H1 (cell line): ENCODE measurements at regions not wholly inside any gene's neighbourhood (a gene's known extent, or its start where the extent isn't known, plus 50 kb on each side); places are given as distances from the start of the nearest gene placed in this dataset.

Experiments used
- CBX8 ChIP-seq: fragments of 300-800, 300-1000 bp; sonication (generic); IDR thresholded peaks from 2 replicates; pipeline ENCODE4 v1.7.1; 2016; ENCODE audit warnings: low read depth, low read length, borderline replicate concordance
- RNF2 ChIP-seq: fragments of 200-900, 300-1000 bp; sonication (generic); IDR thresholded peaks from 2 replicates; pipeline ENCODE4 v1.7.1; 2016; ENCODE audit warnings: borderline replicate concordance, low read depth, mild to moderate bottlenecking, antibody characterized with exemption, low read length; ENCODE audit not compliant: poor library complexity, severe bottlenecking; ENCODE audit errors: missing control alignments
- TF ChIP-seq, protein P1 (sequence below), 3 experiments: IDR thresholded peaks; 1 replicate in 2 of 3; 2 replicates in 1 of 3; pipeline versions ENCODE4 v1.5.1 to v1.6.1; 2011; ENCODE audit warnings: low read length in 3 of 3, mild to moderate bottlenecking in 3 of 3, inconsistent platforms in 2 of 3, low read depth in 1 of 3, moderate library complexity in 1 of 3; ENCODE audit not compliant: insufficient read depth in 1 of 3; ENCODE audit errors: control extremely low read depth in 1 of 3

DNA sequence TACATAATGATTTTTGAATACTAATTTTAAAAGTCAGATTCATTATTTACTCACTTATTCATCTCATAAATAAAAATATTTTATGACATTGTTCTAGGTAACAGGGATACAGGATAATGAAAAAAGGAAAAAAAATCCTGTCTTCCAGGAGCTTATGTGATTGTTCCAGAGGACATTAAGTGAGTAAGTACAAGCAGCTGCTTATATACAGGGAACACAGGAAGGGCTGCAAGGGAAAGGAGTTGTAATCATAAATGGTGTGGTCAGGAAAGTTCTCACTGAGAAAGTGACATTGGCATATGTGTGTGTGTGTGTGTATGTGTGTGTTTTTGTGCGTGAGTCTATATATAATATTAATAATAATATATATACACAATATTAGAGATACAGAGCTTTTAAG, 121.8 kb downstream of the HAO1 start (continued):
- TF ChIP-seq, protein P1, sequence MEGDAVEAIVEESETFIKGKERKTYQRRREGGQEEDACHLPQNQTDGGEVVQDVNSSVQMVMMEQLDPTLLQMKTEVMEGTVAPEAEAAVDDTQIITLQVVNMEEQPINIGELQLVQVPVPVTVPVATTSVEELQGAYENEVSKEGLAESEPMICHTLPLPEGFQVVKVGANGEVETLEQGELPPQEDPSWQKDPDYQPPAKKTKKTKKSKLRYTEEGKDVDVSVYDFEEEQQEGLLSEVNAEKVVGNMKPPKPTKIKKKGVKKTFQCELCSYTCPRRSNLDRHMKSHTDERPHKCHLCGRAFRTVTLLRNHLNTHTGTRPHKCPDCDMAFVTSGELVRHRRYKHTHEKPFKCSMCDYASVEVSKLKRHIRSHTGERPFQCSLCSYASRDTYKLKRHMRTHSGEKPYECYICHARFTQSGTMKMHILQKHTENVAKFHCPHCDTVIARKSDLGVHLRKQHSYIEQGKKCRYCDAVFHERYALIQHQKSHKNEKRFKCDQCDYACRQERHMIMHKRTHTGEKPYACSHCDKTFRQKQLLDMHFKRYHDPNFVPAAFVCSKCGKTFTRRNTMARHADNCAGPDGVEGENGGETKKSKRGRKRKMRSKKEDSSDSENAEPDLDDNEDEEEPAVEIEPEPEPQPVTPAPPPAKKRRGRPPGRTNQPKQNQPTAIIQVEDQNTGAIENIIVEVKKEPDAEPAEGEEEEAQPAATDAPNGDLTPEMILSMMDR (IDR thresholded peaks at IDR 0.05; ENCODE audit: control extremely low read depth in 1 of 3, insufficient read depth in 1 of 3, low read depth in 1 of 3, low read length in 3 of 3), result no peak
- TF ChIP-seq RNF2 (no peak), CBX8 (no peak)
